OCI-LY3 (cell line): ENCODE measurements at regions not wholly inside any gene's neighbourhood (a gene's known extent, or its start where the extent isn't known, plus 50 kb on each side); places are given as distances from the start of the nearest gene placed in this dataset.

Source experiments
- H2AFZ ChIP-seq: fragments of 200-600, 300-600 bp; shearing (Covaris generic); 2 replicates; pipeline ENCODE4 v1.6.0; 2014; ENCODE audit warnings: antibody characterized with exemption, low read depth, low read length
- H3K27ac ChIP-seq: fragments of 200-600, 300-600 bp; sonication (generic); 2 replicates; pipeline ENCODE4 v1.5.1; 2014; ENCODE audit warnings: mild to moderate bottlenecking, low read length, moderate library complexity, mixed read lengths
- H3K27me3 ChIP-seq: fragments of 200-600, 300-600 bp; sonication (generic); 2 replicates; pipeline ENCODE4 v1.6.1; 2014; ENCODE audit warnings: low read depth, low read length, mixed read lengths
- H3K36me3 ChIP-seq: fragments of 200-600, 300-600 bp; sonication (generic); replicated peaks from 2 replicates; pipeline ENCODE3; 2014; ENCODE audit warnings: low read depth, low read length, mixed read lengths
- H3K4me1 ChIP-seq: fragments of 300-600, 200-600 bp; sonication (generic); 2 replicates; pipeline ENCODE4 v1.6.1; 2014; ENCODE audit warnings: low read length, mixed read lengths
- H3K4me2 ChIP-seq: fragments of 200-600, 300-600 bp; sonication (generic); 2 replicates; pipeline ENCODE4 v1.6.1; 2014; ENCODE audit warnings: low read length, mixed read lengths
- H3K4me3 ChIP-seq: fragments of 300-600, 200-600 bp; sonication (generic); 2 replicates; pipeline ENCODE4 v1.5.1; 2014; ENCODE audit warnings: antibody characterized with exemption, mild to moderate bottlenecking, low read length, moderate library complexity
- H3K79me2 ChIP-seq: fragments of 300-600, 200-600 bp; shearing (Covaris generic); 2 replicates; pipeline ENCODE4 v1.6.1; 2014; ENCODE audit warnings: mild to moderate bottlenecking, low read length, mixed read lengths
- H3K9ac ChIP-seq: fragments of 300-600, 200-600 bp; shearing (Covaris generic); 2 replicates; pipeline ENCODE4 v1.6.0; 2014; ENCODE audit warnings: mild to moderate bottlenecking, low read length, moderate library complexity
- H3K9me3 ChIP-seq: fragments of 200-600, 300-600 bp; shearing (Covaris generic); 2 replicates; pipeline ENCODE4 v1.6.1; 2014; ENCODE audit warnings: low read length, mixed read lengths; ENCODE audit not compliant: insufficient read depth
- H4K20me1 ChIP-seq: fragments of 200-600, 300-600 bp; sonication (generic); 2 replicates; pipeline ENCODE4 v1.6.1; 2016; ENCODE audit warnings: low read length, mixed read lengths; ENCODE audit not compliant: insufficient read depth
- EZH2phosphoT487 ChIP-seq: fragments of 200-600 bp; shearing (Covaris generic); IDR thresholded peaks from 2 replicates; pipeline ENCODE4 v1.6.1; 2018; ENCODE audit warnings: antibody characterized with exemption, mixed run types, low read depth
- TF ChIP-seq, protein P1 (sequence below): fragments of 200-600, 300-600 bp; sonication (generic); IDR thresholded peaks from 2 replicates; pipeline ENCODE4 v1.5.1; 2014; ENCODE audit warnings: antibody characterized with exemption, low read length, low read depth

DNA sequence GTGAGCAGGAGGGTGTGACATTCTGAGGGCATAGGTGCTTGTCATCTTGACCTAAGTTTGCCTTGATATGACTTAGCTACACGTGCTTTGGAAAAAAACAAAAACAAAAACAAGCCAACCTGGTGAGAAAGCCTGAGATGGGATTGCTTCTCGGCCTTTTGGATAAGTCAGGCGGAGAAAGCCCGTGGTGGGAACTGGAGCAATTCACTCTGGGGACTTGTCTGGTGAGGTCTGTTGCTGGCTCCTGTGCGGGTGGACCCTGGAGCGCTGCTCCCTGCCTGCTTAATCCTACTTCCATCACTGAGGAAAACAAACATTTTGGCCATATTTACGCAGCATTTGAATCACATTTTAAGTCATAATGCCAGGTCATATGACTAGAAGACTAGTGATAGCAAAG, 100.3 kb downstream of the SNX19 start:
- Histone ChIP-seq H3K4me2 (no peak overlapping the region), H3K4me1 (no peaks in the 10 kb centered on the region), H3K27me3 (peaks cover 21% of the 10 kb centered on the region), H3K4me3 (no peak overlapping the region), H3K9ac (no peak overlapping the region), H3K27ac (no peak overlapping the region), H4K20me1 (no peaks in the 10 kb centered on the region), H3K79me2 (no peaks in the 10 kb centered on the region), H2AFZ (no peak overlapping the region), H3K36me3 (no peaks in the 10 kb centered on the region), H3K9me3 (no peaks in the 10 kb centered on the region)
- no peak for TF ChIP-seq EZH2phosphoT487
- TF ChIP-seq, protein P1, sequence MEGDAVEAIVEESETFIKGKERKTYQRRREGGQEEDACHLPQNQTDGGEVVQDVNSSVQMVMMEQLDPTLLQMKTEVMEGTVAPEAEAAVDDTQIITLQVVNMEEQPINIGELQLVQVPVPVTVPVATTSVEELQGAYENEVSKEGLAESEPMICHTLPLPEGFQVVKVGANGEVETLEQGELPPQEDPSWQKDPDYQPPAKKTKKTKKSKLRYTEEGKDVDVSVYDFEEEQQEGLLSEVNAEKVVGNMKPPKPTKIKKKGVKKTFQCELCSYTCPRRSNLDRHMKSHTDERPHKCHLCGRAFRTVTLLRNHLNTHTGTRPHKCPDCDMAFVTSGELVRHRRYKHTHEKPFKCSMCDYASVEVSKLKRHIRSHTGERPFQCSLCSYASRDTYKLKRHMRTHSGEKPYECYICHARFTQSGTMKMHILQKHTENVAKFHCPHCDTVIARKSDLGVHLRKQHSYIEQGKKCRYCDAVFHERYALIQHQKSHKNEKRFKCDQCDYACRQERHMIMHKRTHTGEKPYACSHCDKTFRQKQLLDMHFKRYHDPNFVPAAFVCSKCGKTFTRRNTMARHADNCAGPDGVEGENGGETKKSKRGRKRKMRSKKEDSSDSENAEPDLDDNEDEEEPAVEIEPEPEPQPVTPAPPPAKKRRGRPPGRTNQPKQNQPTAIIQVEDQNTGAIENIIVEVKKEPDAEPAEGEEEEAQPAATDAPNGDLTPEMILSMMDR, result no peak

DNA sequence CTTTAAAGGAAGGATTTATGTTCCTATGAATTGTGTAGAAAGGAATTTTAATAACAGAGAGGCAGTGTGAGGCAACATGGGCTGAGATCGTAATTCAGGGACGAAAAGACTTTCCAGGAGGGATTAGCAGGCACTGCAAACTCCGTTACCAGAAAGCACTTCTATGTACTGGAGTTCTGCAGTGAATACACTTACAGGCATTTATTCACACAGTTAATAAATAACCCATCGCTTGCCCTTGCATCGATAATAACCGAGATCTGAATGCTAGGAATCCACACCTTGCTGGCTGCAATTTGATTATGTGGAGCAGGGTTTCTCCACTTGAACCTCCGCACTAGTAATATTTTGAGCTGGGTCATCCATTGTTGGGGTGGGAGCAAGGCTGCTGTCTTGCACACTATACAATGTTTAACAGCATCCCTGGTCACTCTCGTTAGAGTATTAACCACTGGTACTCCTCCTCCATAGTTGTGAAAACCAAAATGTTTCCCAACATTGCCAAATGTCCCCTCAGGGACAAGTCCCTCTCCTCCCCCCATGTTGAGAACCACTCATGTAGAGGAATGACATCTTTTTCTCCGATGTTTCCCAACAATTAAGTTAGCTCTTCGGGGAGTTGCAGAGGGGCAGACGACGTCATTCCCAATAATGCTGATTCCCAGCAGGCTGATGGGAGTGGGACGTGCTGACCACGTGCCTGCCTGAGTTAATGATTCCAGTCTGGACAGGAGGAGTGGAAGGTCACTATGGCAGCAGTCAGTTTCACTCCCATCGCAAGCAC, 99.5 kb downstream of the SNX19 start:
- Histone ChIP-seq H3K4me3 (no peak overlapping the region), H4K20me1 (no peaks in the 10 kb centered on the region), H3K27me3 (peaks cover 23% of the 10 kb centered on the region), H3K79me2 (no peaks in the 10 kb centered on the region), H3K9ac (no peak overlapping the region), H3K27ac (no peak overlapping the region), H3K9me3 (no peaks in the 10 kb centered on the region), H2AFZ (no peak overlapping the region), H3K36me3 (no peaks in the 10 kb centered on the region), H3K4me2 (no peak overlapping the region), H3K4me1 (no peaks in the 10 kb centered on the region)
- TF ChIP-seq, protein P1, result no peak
- TF ChIP-seq EZH2phosphoT487, result no peak

DNA sequence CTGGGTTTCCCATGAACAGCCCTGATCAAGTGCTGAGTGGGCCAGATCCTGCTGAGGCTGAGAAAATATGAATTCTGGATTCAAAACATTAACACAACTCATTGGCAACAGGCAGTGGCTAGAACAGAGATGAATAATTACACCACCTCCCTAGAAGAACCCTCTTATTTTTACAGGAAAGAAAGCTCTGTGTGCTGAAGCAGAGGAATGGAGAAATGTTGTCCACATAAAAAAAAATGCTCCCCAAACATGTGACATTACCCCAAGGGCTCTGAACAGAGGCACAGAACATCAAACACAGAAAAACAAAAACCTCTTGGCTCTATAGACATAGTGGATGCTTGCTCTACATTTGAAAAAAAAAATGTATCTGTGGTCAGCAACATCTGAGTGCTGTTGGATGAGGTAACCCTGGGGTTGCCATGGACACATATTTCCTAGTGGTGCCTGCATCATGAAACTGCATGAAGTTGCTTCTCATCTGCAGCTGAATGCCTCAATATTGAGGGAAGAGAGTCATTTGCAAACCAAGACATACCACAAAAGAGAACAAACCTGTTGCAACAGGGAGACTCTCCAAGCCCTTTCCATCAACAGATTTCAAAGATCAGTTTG, 98.8 kb downstream of the SNX19 start:
- H3K9ac ChIP-seq, result no peak overlapping the region
- peaks cover 23% of the 10 kb centered on the region for H3K27me3 ChIP-seq
- no peak overlapping the region for H3K27ac ChIP-seq
- no peaks in the 10 kb centered on the region for H3K4me1 ChIP-seq
- no peaks in the 10 kb centered on the region for H3K36me3 ChIP-seq
- TF ChIP-seq EZH2phosphoT487, result no peak
- TF ChIP-seq, protein P1, result no peak
- H2AFZ ChIP-seq, result no peak overlapping the region
- no peaks in the 10 kb centered on the region for H3K9me3 ChIP-seq
- no peak overlapping the region for H3K4me3 ChIP-seq
- H3K4me2 ChIP-seq, result no peak overlapping the region
- no peaks in the 10 kb centered on the region for H4K20me1 ChIP-seq
- H3K79me2 ChIP-seq, result no peaks in the 10 kb centered on the region

DNA sequence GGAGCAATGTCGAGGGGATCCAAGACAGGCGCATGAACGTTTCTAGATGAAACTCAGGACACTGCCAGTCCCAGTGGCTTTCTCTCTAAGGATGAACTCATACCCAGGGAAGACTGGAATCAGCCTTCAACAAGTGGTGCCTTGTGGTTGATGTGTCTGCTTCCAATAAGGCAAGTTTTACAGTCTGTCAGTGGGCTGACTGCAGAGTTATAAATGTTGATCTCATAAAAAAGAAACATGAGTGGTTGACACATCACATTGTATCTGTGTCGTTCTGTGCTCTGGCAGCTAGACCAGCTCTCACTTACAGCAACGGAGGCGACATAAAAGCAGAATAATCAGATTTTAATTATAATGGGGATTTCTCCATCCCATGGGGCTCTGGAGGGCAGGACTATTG, 96.7 kb downstream of the SNX19 start:
- TF ChIP-seq EZH2phosphoT487, result no peak
- TF ChIP-seq, protein P1, result no peak
- H3K4me1 ChIP-seq, result no peaks in the 10 kb centered on the region
- no peak overlapping the region for H3K27ac ChIP-seq
- no peak overlapping the region for H3K4me3 ChIP-seq
- H2AFZ ChIP-seq, result no peak overlapping the region
- H3K36me3 ChIP-seq, result no peaks in the 10 kb centered on the region
- no peak overlapping the region for H3K9ac ChIP-seq
- H3K27me3 ChIP-seq, result peaks cover 23% of the 10 kb centered on the region
- H4K20me1 ChIP-seq, result no peaks in the 10 kb centered on the region
- H3K4me2 ChIP-seq, result no peak overlapping the region
- no peaks in the 10 kb centered on the region for H3K9me3 ChIP-seq
- H3K79me2 ChIP-seq, result no peaks in the 10 kb centered on the region
